ENCODE measurements at regions not wholly inside any gene's neighbourhood (a gene's known extent, or its start where the extent isn't known, plus 50 kb on each side); places are given as distances from the start of the nearest gene placed in this dataset.
"Not testable (repeated sequence)": the region's sequence is repeated elsewhere in the genome, so short reads cannot be mapped to it uniquely, and the experiment has no call there.

GRCh38 chr18:38663682-38664081 lies 1098.1 kb upstream of the CELF4 start:
- no peak for DNase-seq (ENCODE audit: low spot score)

GRCh38 chr18:38663270-38663669 lies 1097.7 kb upstream of the CELF4 start:
- no peak for DNase-seq (ENCODE audit: low spot score)

GRCh38 chr18:38654946-38655345 lies 1089.3 kb upstream of the CELF4 start:
- DNase-seq (ENCODE audit: low spot score), result no peak

DNA sequence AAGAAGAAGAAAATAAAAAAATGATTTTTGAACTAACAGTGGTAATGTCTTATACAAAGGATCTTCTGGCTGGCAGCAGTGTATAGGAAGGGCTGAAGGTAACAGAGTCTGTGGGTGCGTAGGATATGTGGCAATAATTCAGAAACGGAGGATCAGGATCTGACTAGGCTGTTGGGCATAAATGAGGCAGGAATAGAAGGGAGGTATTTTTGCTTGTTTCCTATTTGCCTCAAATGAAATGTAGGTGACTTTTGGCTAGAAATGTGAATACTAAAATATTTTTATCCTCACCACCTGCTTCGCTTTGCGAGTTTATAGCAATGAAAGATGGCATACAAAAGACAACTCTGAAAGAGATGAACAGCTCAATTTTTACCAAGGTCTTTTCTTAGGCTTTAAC lies 1086.1 kb upstream of the CELF4 start:
- DNase-seq (ENCODE audit: low spot score), result no peak

GRCh38 chr18:38648179-38648578 lies 1082.6 kb upstream of the CELF4 start:
- DNase-seq (ENCODE audit: low spot score), result no peak

DNA sequence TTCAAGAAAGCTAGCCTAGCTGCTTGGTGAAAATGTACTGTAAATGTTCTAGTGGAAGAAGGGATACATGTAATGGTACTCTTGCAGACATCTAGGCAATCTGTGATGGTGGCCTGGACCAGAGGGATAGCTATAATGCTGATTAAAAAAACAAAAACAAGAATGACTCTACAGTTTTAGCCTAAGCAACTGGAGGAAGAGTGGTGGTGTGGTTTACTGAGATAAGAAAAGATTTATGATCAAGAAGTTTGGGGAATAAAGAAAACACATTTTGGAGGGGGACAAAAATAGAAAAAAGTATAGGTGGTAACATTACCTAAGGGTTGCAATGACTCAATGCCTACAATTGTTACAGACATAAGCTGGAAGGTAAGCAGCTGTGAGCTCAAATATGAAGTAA lies 1080.7 kb upstream of the CELF4 start:
- no peak for DNase-seq (ENCODE audit: low spot score)

DNA sequence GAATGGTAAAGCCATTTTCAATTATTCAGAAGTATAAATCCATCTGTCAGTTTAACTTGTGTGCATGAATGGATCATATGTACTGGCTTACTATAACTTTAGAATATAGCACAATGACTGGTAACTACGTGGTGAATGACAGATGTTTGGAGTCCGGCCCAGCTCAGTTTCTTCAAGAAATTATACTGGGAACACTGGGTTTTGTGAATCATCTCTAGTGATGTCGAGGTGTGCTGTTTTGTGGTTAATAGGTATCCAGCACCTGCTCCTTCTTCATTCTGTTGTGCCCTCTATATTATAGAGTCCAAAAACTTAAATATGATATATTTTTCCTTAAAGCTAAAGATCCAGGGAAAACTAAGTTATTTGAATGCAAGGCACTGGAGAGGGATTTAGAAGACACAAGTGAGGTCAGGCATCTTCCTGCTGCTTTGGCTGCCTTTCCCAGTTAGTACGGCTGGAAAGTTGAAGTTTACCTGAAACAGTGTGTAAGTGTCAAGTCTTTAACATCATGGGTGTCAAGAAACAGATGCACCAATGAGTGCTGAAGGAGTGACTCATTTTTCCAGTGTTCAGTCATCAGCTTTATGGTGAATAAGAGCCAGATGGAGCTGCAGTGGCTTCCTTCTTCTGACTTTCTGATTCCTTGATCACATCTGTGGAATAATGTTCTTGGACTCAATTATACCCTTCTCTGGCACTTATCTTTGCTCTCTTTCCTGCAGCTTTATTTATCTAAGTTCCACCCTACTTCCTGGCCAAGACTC lies 1079.5 kb upstream of the CELF4 start:
- DNase-seq (ENCODE audit: low spot score), result no peak

DNA sequence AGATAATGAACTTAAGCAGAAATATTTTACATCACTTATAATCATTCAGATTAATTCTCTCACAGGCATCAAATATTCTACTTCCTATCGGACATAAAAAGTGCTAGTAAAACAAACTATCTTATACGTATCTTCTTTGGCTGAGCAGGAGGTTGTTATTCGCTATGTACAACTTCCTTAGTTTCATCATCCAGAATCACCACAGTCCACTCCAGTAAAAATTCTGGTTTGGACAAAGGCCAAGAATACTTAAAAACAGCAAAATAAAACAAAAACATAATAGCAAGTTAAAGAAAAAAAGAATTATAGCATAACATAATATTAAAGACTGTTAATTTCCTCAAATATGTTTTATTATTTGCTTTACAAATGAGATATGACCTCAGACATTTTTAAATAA lies 1077.1 kb upstream of the CELF4 start:
- DNase-seq (ENCODE audit: low spot score), result no peak

GRCh38 chr18:38639700-38640099 lies 1074.1 kb upstream of the CELF4 start:
- DNase-seq (ENCODE audit: low spot score), result not testable (repeated sequence)

DNA sequence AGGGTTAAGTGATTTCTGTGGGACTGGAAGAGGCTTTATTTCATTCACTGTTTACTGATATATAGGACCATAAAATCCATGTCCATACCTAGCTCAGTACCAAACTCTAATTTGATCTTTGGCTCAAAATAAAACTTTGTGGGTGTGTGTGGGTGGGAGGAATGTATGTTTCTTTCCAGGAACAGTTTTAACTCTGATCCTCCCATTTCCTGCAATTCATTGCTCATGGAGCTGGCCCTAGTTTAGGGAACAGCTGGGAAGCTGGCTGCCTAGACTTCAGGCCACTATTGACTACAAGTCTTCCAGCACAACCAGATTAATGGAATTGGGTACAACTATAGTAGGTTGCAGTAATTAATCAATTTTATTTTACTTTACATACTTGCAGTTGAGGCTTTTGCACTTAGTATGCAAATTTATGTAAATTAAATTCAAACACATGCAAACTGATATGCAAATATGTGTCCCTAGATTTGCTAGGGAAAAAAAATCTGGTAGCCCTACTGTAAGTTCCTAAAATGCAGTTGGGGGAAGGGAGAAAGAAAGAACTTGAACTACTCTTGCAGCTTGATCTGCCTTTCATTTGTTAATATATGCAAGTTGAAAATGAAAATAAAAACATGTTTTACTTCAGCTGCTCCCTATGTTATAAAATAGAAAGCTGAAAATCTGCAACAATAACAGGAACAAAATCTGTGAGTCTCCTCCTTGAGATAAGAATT lies 1070.3 kb upstream of the CELF4 start:
- no peak for DNase-seq (ENCODE audit: low spot score)

GRCh38 chr18:38634117-38634516 lies 1068.5 kb upstream of the CELF4 start:
- DNase-seq (ENCODE audit: low spot score), result no peak

- DNase-seq (ENCODE audit: low spot score), result no peak
Observed at GRCh38 chr18:38633333-38633732, 1067.7 kb upstream of the CELF4 start.

DNA sequence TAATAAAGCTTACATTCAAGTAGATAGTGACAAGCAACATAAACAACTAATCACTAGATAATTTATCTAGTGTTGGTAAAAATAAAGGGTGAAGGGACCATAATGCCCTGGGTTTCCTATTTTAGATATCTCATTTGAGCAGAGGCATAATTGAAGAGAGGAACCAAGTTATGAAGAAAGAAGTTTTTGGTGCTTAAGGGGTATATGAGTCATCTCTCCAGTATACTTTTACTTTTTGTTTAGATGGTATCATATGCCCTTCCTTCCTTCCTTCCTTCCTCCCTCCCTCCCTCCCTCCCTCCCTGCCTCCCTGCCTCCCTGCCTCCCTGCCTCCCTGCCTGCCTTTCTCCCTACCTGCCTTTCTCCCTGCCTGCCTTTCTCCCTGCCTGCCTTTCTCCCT lies 1053.5 kb upstream of the CELF4 start:
- no peak for DNase-seq (ENCODE audit: low spot score)

GRCh38 chr18:38616306-38616705 lies 1050.7 kb upstream of the CELF4 start:
- no peak for DNase-seq (ENCODE audit: low spot score)

GRCh38 chr18:38612904-38613303 lies 1047.3 kb upstream of the CELF4 start:
- no peak for DNase-seq (ENCODE audit: low spot score)

- no peak for DNase-seq (ENCODE audit: low spot score)
Observed at GRCh38 chr18:38611036-38611964, 1045.7 kb upstream of the CELF4 start.

- DNase-seq (ENCODE audit: low spot score), result no peak
Observed at GRCh38 chr18:38606841-38607240, 1041.2 kb upstream of the CELF4 start.

DNA sequence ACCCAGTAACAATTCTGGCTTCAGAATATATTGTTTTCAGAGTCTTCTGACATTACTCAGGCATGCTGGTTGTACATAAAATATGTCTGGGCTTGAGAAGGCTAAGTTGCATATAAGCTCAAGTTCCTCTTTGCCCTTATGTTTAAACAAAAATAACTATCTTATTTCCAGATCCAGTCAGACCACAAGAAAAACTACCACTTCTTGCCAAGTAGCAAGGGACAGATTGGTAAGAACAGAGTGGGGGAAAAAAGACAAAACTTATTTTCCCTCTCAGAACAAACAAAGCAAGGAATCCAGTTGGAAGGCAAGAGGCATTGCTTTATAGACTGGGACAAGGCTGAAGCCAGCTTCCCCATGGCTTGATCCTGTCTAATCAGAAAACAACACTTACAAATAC lies 1036.7 kb upstream of the CELF4 start:
- no peak for DNase-seq (ENCODE audit: low spot score)

- DNase-seq (ENCODE audit: low spot score), result no peak
Observed at GRCh38 chr18:38587571-38587970, 1022.0 kb upstream of the CELF4 start.

- DNase-seq (ENCODE audit: low spot score), result no peak
Observed at GRCh38 chr18:38586327-38586726, 1020.7 kb upstream of the CELF4 start.

GRCh38 chr18:38579764-38580163 lies 1014.2 kb upstream of the CELF4 start:
- no peak for DNase-seq (ENCODE audit: low spot score)

GRCh38 chr18:38576916-38577315 lies 1011.3 kb upstream of the CELF4 start:
- no peak for DNase-seq (ENCODE audit: low spot score)

DNA sequence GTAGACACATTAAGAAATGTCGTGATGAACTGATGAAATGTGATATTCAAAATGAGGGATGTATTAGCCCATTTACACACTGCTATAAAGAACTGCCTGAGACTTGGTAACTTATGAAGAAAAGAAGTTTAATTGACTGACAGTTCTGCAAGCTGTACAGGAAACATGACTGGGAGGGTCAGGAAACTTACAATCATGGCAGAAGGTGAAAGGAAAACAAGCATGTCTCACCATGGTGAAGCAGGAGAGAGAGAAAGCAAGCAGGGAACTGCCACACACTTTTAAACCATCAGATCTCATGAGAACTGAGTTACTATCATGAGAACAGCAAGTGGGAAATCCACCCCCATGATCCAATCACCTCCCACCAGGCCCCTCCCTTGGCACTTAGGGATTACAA lies 1010.8 kb upstream of the CELF4 start:
- no peak for DNase-seq (ENCODE audit: low spot score)

All from globus pallidus (tissue), 1 donor.